HG03175 (cell line): ENCODE measurements at regions not wholly inside any gene's neighbourhood (a gene's known extent, or its start where the extent isn't known, plus 50 kb on each side); places are given as distances from the start of the nearest gene placed in this dataset.
"Not testable (repeated sequence)": the region's sequence is repeated elsewhere in the genome, so short reads cannot be mapped to it uniquely, and the experiment has no call there.

Source experiments
- ATAC-seq: cut with Tn5 transposase; IDR thresholded peaks from one replicate; pipeline ENCODE4 v1.9.1; 2021; ENCODE audit warnings: mild to moderate bottlenecking, moderate library complexity; ENCODE audit not compliant: unreplicated experiment

DNA sequence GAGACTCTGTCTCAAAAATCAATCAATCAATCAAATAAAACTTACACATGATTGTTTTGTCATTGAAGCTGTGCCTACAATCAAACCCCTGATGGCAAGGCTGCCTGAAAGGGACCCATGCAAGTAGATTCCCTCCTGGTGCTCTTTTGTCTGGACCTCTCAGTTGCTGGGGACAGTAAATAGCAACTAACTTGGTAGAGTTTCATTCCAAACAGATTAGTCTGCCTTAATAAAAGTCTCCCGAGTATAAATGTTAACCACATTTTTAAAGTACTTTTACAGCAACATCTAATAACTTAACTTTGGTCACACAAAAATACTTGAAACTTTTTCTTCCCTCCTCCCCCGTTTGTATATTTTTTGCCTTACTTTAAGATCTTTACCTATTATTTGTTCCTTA lies 105.5 kb downstream of the FEM1C start:
- no peak for ATAC-seq

DNA sequence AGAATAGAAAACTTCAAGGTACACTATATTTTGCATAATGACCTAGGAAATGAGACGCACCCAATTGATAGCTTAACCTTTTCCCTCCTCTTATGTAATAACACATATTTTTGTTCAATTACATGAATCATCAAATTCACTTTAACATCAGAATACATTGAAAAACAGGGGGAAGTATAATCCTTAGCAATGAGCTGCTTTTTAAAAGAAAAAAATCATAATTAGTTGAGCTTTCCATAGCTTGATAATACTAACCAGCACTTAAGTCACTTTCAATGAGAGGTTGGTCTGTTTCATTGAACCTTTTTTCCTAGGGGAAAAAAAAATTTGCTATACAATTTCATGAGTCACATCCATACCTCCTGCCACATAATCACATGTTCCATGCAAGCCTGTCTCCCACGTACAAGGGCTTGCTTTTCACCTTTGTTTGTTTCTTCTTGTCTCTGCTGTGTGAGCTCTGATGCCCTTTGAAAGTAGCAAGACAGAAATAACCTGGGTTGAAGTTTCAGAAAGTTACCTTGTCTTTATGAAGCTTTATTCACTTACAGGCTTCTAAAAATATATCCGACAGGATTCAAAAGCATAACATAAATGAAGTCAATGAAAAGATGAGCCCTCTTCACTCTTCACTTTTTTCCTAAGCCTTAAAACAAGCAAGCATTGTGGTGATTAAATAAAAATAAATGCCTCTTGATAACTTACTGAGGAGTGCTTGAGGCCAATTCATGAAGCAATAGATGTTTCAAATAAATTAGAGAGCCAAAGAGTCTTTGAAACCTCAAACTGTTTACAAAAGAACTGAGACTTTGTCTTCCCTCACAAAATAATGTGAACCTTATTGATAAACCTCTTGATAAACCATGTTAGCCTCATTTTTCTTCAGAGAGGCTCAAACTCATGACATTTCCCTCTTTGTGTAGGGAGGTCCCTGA lies 108.5 kb downstream of the FEM1C start:
- no peak for ATAC-seq

DNA sequence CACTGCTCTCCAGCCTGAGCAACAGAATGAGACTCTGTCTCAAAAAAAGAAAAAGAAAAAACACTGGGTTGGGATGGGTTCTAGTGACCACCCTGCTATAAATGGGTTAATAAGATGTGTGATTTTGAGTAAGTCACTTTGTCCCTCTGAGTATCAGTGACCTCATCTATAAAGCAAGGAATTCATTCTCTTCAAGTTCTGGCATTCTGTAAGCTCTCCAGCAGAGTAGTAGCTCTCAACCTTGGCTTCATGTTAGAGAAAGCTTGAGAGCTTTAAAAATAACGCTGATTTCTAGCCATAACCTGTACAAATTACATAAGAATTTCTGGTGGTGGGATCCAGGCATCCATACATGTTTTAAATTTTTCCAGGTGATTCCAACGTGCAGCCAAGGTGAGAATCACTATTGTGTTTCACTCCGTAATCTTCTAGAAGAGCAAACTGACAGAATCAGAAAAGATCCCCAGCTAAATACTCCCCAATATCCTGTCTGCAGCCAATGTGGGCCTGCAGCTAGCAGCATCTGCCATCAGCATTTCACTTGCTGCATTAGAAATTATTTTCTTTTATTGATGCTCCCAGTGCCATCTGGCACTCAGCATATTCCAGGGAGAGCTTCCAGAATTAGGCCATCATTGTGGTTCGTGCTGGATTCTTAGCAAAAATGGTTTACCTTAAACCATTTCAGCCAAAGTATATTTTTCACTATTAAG lies 109.4 kb downstream of the FEM1C start:
- no peak for ATAC-seq

DNA sequence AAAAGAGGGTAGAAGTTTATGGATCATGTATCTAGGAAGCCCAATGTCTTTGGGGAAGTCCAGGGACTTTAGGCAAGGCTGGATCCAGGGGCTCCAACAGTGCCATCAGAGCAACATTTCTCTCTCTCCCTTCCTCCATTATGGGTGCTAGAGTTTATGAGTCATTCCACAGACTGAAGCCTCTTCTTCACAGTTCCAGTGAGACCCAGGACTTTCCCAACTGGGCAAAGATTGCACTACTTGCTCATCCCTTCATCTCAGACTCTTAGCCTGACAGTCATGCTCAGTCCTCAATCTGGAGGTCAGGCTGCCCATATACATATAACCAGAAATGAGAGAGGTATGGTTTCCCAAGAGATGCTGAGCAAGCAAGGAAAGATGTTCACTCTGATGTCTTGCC lies 110.7 kb downstream of the FEM1C start:
- ATAC-seq, result no peak

DNA sequence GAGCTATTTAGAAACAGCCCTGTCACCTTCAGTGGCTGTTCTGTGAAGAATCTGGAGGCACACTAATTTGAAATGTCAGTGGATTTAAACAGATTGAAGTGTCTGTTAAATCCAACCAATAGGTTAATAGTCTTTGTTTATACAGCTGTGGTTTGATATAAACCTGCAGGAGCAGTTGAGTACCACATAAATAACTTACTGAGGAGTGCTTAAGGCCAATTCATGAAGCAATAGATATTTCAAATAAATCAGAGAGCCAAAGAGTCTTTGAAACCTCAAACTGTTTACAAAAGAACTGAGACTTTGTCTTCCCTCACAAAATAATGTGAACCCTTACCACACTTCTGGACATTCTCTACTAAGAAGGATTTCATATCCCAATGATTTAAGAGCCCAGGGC lies 111.9 kb downstream of the FEM1C start:
- ATAC-seq, result no peak

DNA sequence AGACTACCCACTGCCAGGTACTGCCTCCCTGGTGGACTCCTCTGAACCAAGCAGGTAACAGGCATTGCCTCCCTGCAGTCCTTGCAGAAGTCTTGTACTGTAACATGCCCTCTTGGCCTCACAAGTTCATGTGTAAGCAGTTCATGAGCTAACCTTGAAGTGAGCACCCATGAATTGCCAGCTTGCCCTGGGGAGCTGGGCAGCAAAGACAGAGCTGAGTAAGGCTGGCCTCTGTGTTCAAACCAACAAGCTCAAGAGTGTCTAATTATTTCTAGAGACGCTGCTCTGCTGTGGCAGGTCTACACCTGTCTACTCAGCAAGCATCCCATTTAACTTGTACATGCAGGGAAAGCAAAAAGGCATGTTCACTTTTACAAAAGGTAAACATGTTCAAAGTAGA lies 113.5 kb downstream of the FEM1C start:
- no peak for ATAC-seq

DNA sequence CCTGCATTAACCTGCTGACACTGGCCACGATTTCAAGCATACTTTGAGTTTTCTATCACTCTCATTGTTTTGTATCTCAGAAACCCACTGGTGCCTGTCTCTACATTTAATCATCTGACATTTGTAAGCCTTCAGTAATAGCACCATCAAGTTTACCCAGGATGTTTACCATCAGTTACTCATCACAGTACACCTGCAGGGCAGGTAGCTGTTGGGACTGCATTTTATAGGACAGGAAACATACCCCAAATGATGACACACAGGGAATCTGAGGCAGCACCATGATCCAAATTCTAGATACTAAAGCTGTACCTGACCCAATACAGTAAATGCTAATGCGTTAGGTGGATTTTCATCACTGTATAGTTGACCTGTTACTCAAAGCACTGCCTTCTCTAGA lies 114.2 kb downstream of the FEM1C start:
- ATAC-seq, result no peak

DNA sequence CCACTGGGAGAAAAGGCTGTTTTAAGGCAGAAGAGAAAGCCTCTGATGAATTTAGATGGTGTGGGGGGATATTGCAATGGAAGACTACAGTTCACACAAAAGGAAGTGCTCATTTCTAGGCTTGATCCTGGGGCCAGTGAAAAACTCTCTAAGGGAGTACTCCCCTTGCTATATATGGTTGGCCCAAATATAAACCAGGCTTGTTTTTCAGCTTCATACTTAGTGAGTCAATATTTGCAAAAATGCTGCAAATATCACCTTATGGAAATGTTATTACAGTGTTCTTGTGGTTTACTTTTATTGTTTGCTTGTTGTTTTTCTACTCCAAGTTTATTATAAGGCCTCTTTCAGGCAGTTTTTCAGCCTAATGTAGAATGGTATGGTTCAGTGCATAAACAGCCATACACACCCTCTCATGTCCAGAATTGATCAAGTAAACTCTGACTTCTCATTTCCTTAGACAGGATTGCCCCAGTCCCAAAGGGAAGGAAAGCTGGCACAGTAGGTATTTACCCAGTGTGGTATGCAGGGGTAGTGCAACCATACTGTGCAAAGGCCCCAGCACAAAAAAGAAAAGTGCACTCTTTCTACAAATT lies 115.1 kb downstream of the FEM1C start:
- ATAC-seq, result no peak

DNA sequence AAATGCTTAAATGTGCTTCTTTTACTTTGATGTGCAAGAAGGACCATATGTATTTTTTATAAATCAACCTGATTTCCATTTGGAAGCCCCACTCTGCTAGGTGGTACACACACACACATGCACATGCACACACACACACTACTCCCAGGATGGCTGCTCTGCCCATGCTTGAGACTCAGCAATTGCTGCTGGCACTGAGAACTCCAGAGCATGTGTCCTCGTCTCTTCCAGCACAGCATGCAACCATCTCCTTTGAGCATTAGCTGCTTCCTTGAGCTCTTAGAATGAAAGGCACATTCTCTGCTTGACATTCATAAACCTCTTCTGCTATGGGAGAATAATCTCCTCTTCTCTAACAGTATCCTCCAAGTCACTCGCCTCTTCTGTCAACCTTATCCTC lies 115.9 kb downstream of the FEM1C start:
- no peak for ATAC-seq

DNA sequence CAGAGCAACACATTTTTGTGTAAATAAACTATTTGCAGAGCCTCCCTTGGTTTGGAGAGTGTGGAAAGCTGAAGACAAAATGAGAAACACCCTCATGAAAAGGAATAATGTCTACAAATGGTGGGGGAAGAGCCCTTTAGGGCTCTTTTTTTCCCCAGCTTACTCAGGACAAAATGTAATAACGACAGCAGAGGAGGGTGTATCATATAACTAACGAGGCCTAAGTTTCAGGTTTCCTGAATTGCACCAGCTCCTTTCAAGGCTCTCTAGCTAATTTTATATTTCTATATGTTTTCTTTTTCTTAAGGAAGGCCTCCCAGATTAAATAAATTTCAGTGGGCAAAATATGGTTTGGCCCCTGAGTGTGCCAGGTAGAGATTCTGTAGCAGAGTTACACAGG lies 116.3 kb downstream of the FEM1C start:
- no peak for ATAC-seq

DNA sequence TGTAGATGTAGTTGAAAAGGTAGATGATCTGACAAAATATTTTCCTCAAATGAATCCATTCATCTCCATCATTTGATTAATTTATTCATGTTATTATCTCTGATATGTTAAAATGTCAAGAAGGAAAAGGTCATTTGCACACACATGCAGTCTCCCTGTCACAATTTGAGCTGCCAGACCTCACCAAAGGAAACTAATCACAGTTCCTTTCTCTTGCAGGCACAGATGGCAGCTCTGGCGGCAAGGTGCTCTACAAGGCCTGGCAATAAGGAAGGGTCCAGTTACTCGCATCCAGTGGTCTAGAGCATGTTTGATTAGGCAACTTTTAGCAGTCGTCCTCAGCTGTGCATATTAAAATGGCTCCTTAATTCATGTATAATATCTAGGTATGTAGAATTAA lies 120.1 kb downstream of the FEM1C start:
- no peak for ATAC-seq

DNA sequence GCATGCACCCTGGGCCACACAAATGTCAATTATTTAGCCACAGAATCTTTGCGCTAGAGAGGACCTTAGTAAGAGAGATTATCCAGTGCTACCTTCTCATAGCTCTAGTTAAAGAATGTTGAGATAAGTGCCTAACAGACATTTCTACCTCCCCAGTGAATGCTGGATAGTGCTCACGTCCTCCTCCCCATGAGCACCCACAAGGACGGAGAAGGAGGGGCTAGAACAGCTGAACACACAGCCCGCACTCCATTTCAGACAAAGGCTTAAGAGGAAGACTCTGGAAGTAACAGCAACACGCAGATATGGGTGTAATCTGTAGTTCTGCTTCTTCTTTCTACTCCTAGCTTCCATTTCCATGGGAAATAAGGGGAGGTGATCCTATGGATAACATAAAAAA lies 120.5 kb downstream of the FEM1C start:
- no peak for ATAC-seq

DNA sequence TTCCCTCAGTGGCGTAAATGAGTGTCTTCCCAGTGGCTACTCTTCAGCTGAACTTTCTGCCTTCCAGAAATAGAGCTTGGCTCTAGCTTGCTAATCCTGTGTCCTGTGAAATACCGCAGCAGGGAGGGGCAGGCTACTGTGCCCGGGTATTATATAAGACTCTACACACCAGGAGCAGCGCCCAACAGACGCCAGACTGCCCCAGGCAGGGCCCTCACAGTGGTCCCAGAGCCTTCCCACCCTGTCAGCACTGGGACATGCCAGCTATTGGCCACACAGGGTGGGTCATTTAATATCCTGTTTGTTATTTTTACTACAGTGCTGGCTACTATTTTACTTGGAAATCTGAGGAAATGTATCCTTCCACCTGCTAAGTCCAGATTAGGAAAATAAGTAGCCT lies 121.0 kb downstream of the FEM1C start:
- no peak for ATAC-seq

DNA sequence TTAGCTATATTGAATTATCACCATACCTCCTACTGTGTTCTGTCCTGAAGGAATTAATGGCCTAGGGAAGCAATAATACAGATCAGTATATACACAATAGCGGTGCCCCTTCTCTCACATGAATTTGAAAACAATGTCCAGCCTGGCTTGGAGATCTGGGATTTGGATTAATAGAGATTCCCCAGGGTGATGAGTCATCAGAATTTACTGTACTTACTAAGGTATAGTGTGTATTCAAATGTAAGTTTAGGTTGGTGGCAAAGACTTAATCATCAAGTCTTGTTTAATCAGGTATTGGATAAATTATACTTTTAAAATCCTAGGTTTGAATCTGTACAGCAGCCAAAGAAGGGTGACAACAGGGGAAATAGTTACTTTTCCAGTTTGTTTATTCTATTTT lies 121.5 kb downstream of the FEM1C start:
- ATAC-seq, result no peak

DNA sequence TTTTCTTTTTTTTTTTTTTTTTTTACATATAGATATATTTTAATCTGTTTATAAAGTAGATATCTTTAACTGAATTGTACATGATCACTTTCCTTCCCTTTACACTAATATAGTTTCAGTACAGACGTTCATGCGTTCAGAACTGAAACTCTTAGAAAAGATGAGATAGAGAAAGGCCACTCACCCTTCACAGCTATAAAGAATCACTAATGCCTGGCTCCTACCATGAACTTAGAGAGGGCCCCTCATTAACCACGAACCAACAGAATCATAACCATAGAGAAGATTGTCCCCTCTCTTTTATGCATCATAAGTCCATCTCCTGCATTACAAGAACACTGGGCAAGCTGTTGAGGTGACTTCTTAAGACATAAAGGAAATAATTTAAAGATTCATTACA lies 123.8 kb downstream of the FEM1C start:
- ATAC-seq, result not testable (repeated sequence)

DNA sequence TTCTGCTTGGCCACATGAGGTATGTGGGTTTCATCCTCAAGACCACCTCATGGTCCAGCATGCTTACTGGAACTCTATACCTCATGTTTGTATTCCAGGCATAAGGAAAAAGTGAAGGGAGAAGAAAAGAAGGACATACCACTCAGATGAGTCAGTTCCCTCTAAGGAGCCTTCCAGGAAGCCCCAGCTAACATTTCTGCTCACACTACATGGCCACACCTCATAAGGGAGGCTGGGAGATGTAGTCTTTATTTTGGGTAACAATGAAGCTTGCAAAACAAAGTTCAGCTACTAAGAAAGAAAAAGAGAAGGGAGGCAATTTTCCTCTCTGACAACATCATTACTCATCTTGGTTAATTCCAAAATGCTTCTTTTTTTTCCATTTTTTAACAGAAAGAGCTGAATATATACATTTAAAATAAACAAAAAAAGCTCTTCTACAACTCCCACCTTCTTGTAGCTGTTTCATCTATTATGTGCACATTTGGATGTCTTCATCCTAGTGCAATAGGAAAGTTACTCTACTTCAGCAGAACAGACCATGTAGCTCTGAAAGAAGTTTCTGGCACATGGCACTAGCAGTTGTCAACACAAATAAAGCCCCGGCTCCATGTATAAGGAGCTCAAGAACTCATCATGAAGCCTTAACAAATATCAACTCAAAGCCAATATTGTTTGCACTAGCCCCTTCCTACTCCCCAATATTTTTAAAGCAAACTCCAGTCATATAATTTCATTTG lies 123.6 kb upstream of the CCDC112 start:
- no peak for ATAC-seq

DNA sequence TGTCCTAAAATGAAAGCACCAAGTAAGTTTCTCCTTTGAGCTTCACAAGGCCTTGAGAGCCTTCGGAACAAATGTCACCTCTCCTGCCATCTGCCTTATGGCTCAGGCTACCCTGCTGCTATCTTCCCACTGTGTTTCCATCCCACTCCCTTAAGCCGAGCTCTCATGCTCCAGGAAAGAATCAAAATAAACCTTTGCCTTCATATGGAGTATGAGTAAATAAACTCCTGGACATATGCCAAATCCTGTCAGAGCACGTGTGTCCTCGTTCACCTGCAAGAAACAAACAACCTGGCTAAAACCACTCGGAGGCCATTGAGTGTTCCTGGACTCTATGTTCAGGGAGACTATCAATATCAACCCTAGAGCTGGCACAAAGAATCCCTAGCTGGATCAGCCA lies 122.3 kb upstream of the CCDC112 start:
- no peak for ATAC-seq

DNA sequence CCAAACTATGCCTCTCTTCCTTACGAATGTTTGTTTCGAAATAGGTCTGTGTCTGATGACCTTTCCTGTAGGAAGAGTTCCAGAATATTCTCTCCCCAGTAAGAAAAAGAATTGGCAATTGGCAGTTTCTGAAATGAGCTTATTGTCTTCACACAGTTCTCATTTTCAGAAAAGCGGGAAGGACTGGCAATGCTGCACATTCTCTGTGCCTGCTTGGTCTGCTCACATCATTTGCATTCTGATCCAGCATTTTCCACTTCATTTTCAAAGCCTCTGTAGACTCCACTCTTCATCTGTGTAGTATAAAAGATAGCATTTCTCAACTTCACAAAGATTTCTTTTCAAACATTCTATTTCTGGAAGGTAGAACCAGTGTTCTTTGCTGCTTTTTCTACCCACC lies 120.6 kb upstream of the CCDC112 start:
- no peak for ATAC-seq

DNA sequence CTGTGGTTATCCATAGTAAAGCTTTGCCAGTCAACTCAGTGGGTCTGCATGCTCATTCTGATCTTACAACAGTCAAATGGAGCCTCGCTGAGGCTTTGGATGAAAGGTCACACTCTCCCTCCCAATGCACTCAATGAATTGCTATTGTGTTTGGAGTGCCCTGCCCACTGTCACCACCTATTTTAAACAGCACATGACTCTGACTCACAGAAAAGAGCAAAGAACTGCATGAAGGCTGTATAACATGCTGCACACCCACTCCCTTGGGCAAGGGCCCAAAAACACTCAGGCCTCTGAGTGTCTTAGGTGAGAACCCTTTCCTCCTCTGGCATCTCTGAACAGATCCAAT lies 118.7 kb upstream of the CCDC112 start:
- no peak for ATAC-seq

DNA sequence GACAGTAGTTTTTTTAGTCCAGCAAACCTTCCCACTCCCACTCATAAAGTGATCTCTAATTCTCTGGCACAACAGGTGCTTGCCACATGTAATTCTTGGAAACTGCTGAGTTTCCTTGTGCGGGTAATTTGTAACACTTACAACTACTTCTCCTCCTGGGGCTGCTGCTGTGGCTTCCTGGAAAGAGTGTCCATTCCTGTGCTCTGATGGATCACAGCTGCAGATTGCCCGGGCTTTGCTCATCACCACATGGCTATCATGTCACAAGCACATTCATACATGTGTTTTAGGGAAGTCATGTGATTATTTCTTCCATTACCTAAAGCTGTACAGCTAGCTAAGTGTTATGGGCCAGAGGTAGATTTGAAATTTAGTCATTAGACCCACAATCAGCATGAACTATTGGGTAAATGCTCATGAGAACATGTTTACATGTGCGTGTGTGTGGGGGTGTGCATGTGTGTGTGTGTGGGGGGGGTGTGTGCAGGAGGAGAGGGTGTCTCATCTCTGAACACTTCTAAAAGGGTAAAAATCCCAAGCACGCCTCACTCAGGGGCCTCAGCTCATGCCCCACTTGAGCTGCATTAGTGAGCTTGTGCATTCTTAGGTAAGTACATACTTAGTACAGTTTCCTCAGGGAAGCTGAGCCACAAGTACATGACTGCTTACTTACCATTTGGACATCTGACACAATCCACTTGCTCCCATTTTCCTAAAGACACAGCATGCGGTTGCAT lies 118.1 kb upstream of the CCDC112 start:
- ATAC-seq, result no peak

DNA sequence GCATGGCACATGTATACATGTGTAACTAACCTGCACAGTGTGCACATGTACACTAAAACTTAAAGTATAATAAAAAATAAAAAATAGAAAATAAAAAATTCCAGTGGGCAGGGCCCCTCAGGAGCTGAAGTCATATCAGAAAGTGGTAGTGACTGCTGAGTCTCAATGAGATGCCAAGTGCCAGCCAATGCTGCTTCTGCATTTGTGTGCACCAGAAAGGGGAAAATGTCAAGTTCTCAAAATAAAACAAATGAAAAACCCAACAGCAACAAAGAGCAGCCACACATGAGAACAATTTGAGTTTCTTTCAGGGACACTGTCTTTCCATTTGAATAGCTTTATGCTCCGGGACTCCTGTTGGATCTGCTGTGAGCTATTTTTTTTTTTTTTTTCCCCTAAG lies 117.2 kb upstream of the CCDC112 start:
- ATAC-seq, result no peak
